K562 (cell line): ENCODE measurements at regions not wholly inside any gene's neighbourhood (a gene's known extent, or its start where the extent isn't known, plus 50 kb on each side); places are given as distances from the start of the nearest gene placed in this dataset.

Source experiments
- GABPB1 ChIP-seq: sonication (generic); formaldehyde crosslinking; IDR thresholded peaks from 2 replicates; pipeline ENCODE4 v1.8.0; 2022; ENCODE audit warnings: mild to moderate bottlenecking, missing genetic modification reagents
- IFI16 ChIP-seq: fragments of 250-450 bp; sonication (Bioruptor Pico); IDR thresholded peaks from 2 replicates; pipeline ENCODE4 v2.1.2; 2022; ENCODE audit warnings: mild to moderate bottlenecking, inconsistent platforms
- MYNN ChIP-seq, 2 experiments: sonication (generic); formaldehyde crosslinking in 1 of 2; IDR thresholded peaks; 2 replicates each; pipeline versions ENCODE4 v1.5.0 to v1.6.1; 2016 to 2020; ENCODE audit warnings: antibody characterized with exemption in 1 of 2, missing genetic modification reagents in 1 of 2
- NFRKB ChIP-seq: fragments of 450-650 bp; IDR thresholded peaks from 2 replicates; pipeline ENCODE4 v1.6.1; 2016; ENCODE audit warnings: low read depth
- STAT5A ChIP-seq: IDR thresholded peaks from 2 replicates; pipeline ENCODE4 v1.6.1; 2012; ENCODE audit warnings: low read length, inconsistent platforms, borderline replicate concordance
- ZC3H8 ChIP-seq: fragments of 450-650 bp; IDR thresholded peaks from 2 replicates; pipeline ENCODE4 v1.6.1; 2017
- ZNF324 ChIP-seq: fragments of 250-450 bp; sonication (Bioruptor Pico); IDR thresholded peaks from 2 replicates; pipeline ENCODE4 v1.4.0; 2020; ENCODE audit warnings: mild to moderate bottlenecking
- ZNF830 ChIP-seq: fragments of 250-450 bp; sonication (Bioruptor Pico); IDR thresholded peaks from 2 replicates; pipeline ENCODE4 v1.5.0; 2021; ENCODE audit warnings: mild to moderate bottlenecking
- TF ChIP-seq, protein P1 (sequence below), 2 experiments: fragments of 450-650 bp in 1 of 2; IDR thresholded peaks; 2 replicates each; pipeline ENCODE4 v1.6.1; 2011 to 2017; ENCODE audit warnings: low read depth in 2 of 2, antibody characterized with exemption in 1 of 2, borderline replicate concordance in 1 of 2, low read length in 1 of 2, mild to moderate bottlenecking in 1 of 2, mixed read lengths in 1 of 2; ENCODE audit not compliant: control insufficient read depth in 1 of 2
- TF ChIP-seq, protein P2 (sequence below): fragments of 250-450 bp; sonication (Bioruptor Pico); IDR thresholded peaks from 2 replicates; pipeline ENCODE4 v1.4.0; 2020; ENCODE audit warnings: mild to moderate bottlenecking, moderate library complexity

DNA sequence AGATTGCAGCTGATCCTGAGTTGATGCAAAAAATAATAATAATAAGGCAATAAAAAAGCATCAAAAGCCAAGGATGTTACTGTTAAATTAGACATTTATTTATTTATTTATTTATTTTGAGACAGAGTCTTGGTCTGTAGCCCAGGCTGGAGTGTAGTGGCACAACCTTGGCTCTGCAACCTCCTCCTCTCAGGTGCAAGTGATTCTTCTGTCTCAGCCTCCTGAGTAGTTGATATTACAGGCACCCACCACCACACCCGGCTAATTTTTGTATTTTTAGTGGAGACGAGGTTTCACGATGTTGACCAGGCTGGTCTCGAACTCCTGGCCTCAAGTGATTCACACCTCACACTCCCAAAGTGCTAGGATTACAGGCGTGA is 465.5 kb upstream of the NRP1 start (continued):
- TF ChIP-seq ZNF830 (CRISPR knock-in tag) (no peak), ZNF324 (CRISPR knock-in tag) (no peak), MYNN (IDR thresholded peaks at IDR 0.05) (no peak), MYNN (CRISPR knock-in tag; IDR thresholded peaks at IDR 0.05) (no peak), NFRKB (no peak), IFI16 (no peak), GABPB1 (CRISPR knock-in tag) (no peak), STAT5A (no peak), ZC3H8 (no peak)
- TF ChIP-seq, protein P1, sequence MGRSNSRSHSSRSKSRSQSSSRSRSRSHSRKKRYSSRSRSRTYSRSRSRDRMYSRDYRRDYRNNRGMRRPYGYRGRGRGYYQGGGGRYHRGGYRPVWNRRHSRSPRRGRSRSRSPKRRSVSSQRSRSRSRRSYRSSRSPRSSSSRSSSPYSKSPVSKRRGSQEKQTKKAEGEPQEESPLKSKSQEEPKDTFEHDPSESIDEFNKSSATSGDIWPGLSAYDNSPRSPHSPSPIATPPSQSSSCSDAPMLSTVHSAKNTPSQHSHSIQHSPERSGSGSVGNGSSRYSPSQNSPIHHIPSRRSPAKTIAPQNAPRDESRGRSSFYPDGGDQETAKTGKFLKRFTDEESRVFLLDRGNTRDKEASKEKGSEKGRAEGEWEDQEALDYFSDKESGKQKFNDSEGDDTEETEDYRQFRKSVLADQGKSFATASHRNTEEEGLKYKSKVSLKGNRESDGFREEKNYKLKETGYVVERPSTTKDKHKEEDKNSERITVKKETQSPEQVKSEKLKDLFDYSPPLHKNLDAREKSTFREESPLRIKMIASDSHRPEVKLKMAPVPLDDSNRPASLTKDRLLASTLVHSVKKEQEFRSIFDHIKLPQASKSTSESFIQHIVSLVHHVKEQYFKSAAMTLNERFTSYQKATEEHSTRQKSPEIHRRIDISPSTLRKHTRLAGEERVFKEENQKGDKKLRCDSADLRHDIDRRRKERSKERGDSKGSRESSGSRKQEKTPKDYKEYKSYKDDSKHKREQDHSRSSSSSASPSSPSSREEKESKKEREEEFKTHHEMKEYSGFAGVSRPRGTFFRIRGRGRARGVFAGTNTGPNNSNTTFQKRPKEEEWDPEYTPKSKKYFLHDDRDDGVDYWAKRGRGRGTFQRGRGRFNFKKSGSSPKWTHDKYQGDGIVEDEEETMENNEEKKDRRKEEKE (IDR thresholded peaks at IDR 0.05; ENCODE audit: borderline replicate concordance in 1 of 2, control insufficient read depth in 1 of 2, low read depth in 2 of 2, low read length in 1 of 2) = no peak
- TF ChIP-seq, protein P2, sequence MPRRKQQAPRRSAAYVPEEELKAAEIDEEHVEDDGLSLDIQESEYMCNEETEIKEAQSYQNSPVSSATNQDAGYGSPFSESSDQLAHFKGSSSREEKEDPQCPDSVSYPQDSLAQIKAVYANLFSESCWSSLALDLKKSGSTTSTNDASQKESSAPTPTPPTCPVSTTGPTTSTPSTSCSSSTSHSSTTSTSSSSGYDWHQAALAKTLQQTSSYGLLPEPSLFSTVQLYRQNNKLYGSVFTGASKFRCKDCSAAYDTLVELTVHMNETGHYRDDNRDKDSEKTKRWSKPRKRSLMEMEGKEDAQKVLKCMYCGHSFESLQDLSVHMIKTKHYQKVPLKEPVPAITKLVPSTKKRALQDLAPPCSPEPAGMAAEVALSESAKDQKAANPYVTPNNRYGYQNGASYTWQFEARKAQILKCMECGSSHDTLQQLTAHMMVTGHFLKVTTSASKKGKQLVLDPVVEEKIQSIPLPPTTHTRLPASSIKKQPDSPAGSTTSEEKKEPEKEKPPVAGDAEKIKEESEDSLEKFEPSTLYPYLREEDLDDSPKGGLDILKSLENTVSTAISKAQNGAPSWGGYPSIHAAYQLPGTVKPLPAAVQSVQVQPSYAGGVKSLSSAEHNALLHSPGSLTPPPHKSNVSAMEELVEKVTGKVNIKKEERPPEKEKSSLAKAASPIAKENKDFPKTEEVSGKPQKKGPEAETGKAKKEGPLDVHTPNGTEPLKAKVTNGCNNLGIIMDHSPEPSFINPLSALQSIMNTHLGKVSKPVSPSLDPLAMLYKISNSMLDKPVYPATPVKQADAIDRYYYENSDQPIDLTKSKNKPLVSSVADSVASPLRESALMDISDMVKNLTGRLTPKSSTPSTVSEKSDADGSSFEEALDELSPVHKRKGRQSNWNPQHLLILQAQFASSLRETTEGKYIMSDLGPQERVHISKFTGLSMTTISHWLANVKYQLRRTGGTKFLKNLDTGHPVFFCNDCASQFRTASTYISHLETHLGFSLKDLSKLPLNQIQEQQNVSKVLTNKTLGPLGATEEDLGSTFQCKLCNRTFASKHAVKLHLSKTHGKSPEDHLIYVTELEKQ (CRISPR knock-in tag) = no peak
- TF ChIP-seq, all 486 proteins: peak for 0
